Activated CD8-positive, alpha-beta T cell treated with anti-CD3 and anti-CD28 coated beads for 36 hours (primary cell): ENCODE measurements at regions not wholly inside any gene's neighbourhood (a gene's known extent, or its start where the extent isn't known, plus 50 kb on each side); places are given as distances from the start of the nearest gene placed in this dataset.

Experiments
- ATAC-seq: fragments of 200-7000 bp; cut with Tn5 transposase; one replicate; pipeline ENCODE4 v1.10.0; 2021; ENCODE audit warnings: mild to moderate bottlenecking, moderate library complexity
- CTCF ChIA-PET: fragments of 350-600 bp; sonication (Branson Sonifier 250); formaldehyde crosslinking; loops from one replicate; lab custom pipeline; 2021; ENCODE audit warnings: antibody characterized with exemption; lab: Charles Lee
- POLR2A ChIA-PET: fragments of 350-600 bp; sonication (Branson Sonifier 250); formaldehyde crosslinking; loops from one replicate; lab custom pipeline; 2021; ENCODE audit warnings: antibody characterized with exemption; lab: Charles Lee
- DNase-seq: peaks from one replicate; pipeline ENCODE4 v3.0.0-alpha.2; 2020
- H3K27ac Mint-ChIP-seq: one replicate; pipeline ENCODE4 v1.8.0; 2021; ENCODE audit warnings: mild to moderate bottlenecking, mixed read lengths
- H3K27me3 Mint-ChIP-seq: one replicate; pipeline ENCODE4 v1.8.0; 2021; ENCODE audit warnings: mixed read lengths
- H3K36me3 Mint-ChIP-seq: one replicate; pipeline ENCODE4 v1.8.0; 2021; ENCODE audit warnings: low read depth, mixed read lengths
- H3K4me1 Mint-ChIP-seq: one replicate; pipeline ENCODE4 v1.8.0; 2021; ENCODE audit warnings: low read depth, mixed read lengths
- H3K4me3 Mint-ChIP-seq: one replicate; pipeline ENCODE4 v1.8.0; 2021; ENCODE audit warnings: mild to moderate bottlenecking, moderate library complexity, mixed read lengths
- H3K9me3 Mint-ChIP-seq: one replicate; pipeline ENCODE4 v1.8.0; 2021; ENCODE audit warnings: mixed read lengths
- CTCF ChIP-seq: fragments of 200-600 bp; IDR thresholded peaks from one replicate; pipeline ENCODE4 v1.8.0; 2022; ENCODE audit warnings: antibody characterized with exemption, mild to moderate bottlenecking
- intact Hi-C: fragments of 100-400 bp; cut with micrococcal nuclease; formaldehyde crosslinking; loops from one replicate; pipeline ENCODE4 v1.10.0; 2022

DNA sequence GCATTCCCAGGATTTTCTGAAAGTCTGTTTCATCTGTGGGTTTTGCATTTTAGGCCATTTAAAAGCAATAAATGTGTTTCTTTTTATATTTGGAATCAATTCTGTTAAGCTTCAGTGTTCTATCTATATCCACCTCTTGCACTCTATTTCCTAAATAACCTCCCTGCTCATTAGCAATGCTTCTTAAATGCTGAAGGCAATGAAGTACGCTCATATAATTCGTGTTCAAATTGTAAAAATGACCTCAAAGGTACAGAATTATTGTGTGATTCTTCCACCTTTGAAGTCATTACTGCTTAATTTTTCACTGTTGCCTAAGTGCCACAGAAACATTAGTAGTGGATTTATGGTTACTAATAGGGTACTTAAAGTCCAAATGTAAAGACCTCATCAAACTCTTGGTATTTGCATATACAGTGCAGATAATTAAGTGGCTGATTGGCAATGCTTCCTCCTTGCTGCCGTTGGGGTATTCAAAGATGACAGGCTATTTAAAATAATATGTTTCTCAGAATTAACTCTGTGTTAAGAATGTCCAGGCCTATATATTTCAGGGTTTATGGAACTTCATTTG, 730.8 kb downstream of the TECRL start:
- intact Hi-C loops, result no loop called here
- H3K9me3 Mint-ChIP-seq, result peaks cover 4% of the 10 kb centered on the region
- ATAC-seq (no peak), DNase-seq (no peak)
- no peaks in the 10 kb centered on the region for H3K27me3 Mint-ChIP-seq
- H3K27ac Mint-ChIP-seq, result no peak overlapping the region
- ChIA-PET CTCF (no interaction called here), POLR2A (no interaction called here)
- TF ChIP-seq CTCF, result no peak
- no peaks in the 10 kb centered on the region for H3K36me3 Mint-ChIP-seq
- no peaks in the 10 kb centered on the region for H3K4me1 Mint-ChIP-seq
- no peak overlapping the region for H3K4me3 Mint-ChIP-seq

DNA sequence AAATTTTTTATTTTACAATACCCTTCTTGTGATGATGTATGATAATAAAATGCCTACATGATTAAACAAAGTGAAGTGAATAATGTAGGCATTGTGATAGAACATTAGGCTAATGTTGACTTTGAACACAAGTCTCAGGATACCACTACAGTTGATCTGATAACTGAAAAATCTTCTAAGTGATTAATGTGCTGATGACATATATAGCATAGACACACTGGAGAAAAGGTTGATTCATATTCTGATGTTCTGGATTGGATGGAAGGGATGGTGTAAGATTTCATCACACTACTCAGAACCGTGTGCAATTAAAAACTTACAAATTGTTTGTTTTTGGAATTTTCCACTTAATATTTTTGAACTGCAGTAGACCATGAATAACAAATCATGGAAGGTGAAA, 738.5 kb downstream of the TECRL start:
- no peak for TF ChIP-seq CTCF
- Mint-ChIP-seq H3K9me3 (peaks cover 13% of the 10 kb centered on the region), H3K27ac (no peak overlapping the region), H3K4me1 (no peaks in the 10 kb centered on the region), H3K36me3 (no peaks in the 10 kb centered on the region), H3K4me3 (no peak overlapping the region), H3K27me3 (no peaks in the 10 kb centered on the region)
- POLR2A ChIA-PET, result no interaction called here
- ATAC-seq, result no peak
- intact Hi-C loops, result no loop called here
- DNase-seq, result no peak
- CTCF ChIA-PET, result no interaction called here

GRCh38 chr4:63663870-63664269, 745.4 kb downstream of the TECRL start:
- intact Hi-C loops, result no loop called here
- peaks cover 14% of the 10 kb centered on the region for H3K9me3 Mint-ChIP-seq
- no peak for TF ChIP-seq CTCF
- no peak overlapping the region for H3K4me3 Mint-ChIP-seq
- no peaks in the 10 kb centered on the region for H3K36me3 Mint-ChIP-seq
- ATAC-seq (no peak), DNase-seq (no peak)
- POLR2A ChIA-PET, result no interaction called here
- no peak overlapping the region for H3K27ac Mint-ChIP-seq
- H3K4me1 Mint-ChIP-seq, result no peaks in the 10 kb centered on the region
- H3K27me3 Mint-ChIP-seq, result no peaks in the 10 kb centered on the region
- CTCF ChIA-PET, result no interaction called here

GRCh38 chr4:63644396-63644795, 764.9 kb downstream of the TECRL start:
- Mint-ChIP-seq H3K36me3 (no peaks in the 10 kb centered on the region), H3K4me1 (no peaks in the 10 kb centered on the region), H3K27me3 (no peaks in the 10 kb centered on the region), H3K27ac (no peak overlapping the region), H3K4me3 (no peak overlapping the region), H3K9me3 (peaks cover 4% of the 10 kb centered on the region)
- DNase-seq (no peak), ATAC-seq (no peak)
- intact Hi-C loops, result no loop called here
- ChIA-PET CTCF (no interaction called here), POLR2A (no interaction called here)
- no peak for TF ChIP-seq CTCF

DNA sequence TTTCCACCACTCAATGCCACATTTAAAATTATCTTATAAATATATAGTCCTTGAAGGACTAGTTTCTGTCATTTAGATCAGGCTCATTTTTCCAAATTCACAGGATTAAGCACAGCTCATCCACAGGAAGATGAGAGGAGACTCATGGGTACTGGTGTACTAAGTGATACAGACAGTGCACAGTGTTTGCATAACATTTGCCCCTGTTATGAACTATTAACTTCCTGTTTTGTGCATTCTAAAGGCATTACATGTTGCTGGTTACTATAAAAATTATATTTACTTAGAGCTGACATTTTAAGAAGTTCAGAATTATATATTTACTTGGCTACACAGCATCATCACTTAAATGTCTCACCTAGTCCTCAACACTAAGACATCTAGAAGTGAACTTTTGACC, 772.0 kb downstream of the TECRL start:
- Mint-ChIP-seq H3K9me3 (peaks cover 11% of the 10 kb centered on the region), H3K4me1 (no peaks in the 10 kb centered on the region), H3K4me3 (no peak overlapping the region), H3K27me3 (no peaks in the 10 kb centered on the region), H3K27ac (no peak overlapping the region), H3K36me3 (no peaks in the 10 kb centered on the region)
- DNase-seq (no peak), ATAC-seq (no peak)
- TF ChIP-seq CTCF, result no peak
- ChIA-PET POLR2A (no interaction called here), CTCF (no interaction called here)
- intact Hi-C loops, result no loop called here
